DOHH2 (cell line): ENCODE measurements at regions not wholly inside any gene's neighbourhood (a gene's known extent, or its start where the extent isn't known, plus 50 kb on each side); places are given as distances from the start of the nearest gene placed in this dataset.

Experiments
- H3F3A ChIP-seq: fragments of 200-600 bp; sonication (generic), shearing (Covaris generic); 2 replicates; pipeline ENCODE4 v1.6.0; 2016; ENCODE audit warnings: antibody characterized with exemption, mild to moderate bottlenecking; ENCODE audit not compliant: control insufficient read depth, insufficient read depth
- H3K27ac ChIP-seq: fragments of 200-600 bp; sonication (generic); 2 replicates; pipeline ENCODE4 v1.5.1; 2014; ENCODE audit warnings: low read depth, mild to moderate bottlenecking, low read length, moderate library complexity
- H3K27me3 ChIP-seq: fragments of 200-600 bp; sonication (generic); 2 replicates; pipeline ENCODE4 v1.6.1; 2014; ENCODE audit warnings: mild to moderate bottlenecking, low read length, mixed read lengths; ENCODE audit not compliant: control insufficient read depth
- H3K36me3 ChIP-seq: fragments of 200-600 bp; sonication (generic); 2 replicates; pipeline ENCODE4 v1.6.1; 2014; ENCODE audit warnings: mild to moderate bottlenecking, low read length, moderate library complexity, mixed read lengths; ENCODE audit not compliant: control insufficient read depth
- H3K4me1 ChIP-seq: fragments of 200-600 bp; sonication (generic); 2 replicates; pipeline ENCODE4 v1.6.1; 2014; ENCODE audit warnings: mild to moderate bottlenecking, low read length, mixed read lengths; ENCODE audit not compliant: control insufficient read depth
- H3K4me2 ChIP-seq: fragments of 200-600 bp; sonication (generic); 2 replicates; pipeline ENCODE4 v1.6.0; 2014; ENCODE audit warnings: mild to moderate bottlenecking, low read length, moderate library complexity
- H3K4me3 ChIP-seq: fragments of 200-600 bp; sonication (generic); 2 replicates; pipeline ENCODE4 v1.5.1; 2014; ENCODE audit warnings: mild to moderate bottlenecking, low read length, mixed read lengths
- H3K79me2 ChIP-seq: fragments of 200-600 bp; sonication (generic); 2 replicates; pipeline ENCODE4 v1.6.1; 2014; ENCODE audit warnings: mild to moderate bottlenecking, low read length, mixed read lengths; ENCODE audit not compliant: control insufficient read depth
- H3K9me2 ChIP-seq: fragments of 200-600 bp; sonication (generic); replicated peaks from 2 replicates; pipeline ENCODE4 v1.6.1; 2014; ENCODE audit warnings: mild to moderate bottlenecking, low read length, mixed read lengths; ENCODE audit not compliant: control insufficient read depth
- H3K9me3 ChIP-seq: fragments of 200-600 bp; sonication (generic); 2 replicates; pipeline ENCODE4 v1.6.1; 2014; ENCODE audit warnings: antibody characterized with exemption, low read length, mixed read lengths; ENCODE audit not compliant: control insufficient read depth, insufficient read depth
- H4K20me1 ChIP-seq: fragments of 200-600 bp; sonication (generic); 2 replicates; pipeline ENCODE4 v1.6.0; 2014; ENCODE audit warnings: low read depth, mild to moderate bottlenecking, antibody characterized with exemption, low read length, moderate library complexity; ENCODE audit not compliant: control insufficient read depth, insufficient read depth
- CTCF ChIP-seq: fragments of 200-600 bp; sonication (generic); IDR thresholded peaks from one replicate; pipeline ENCODE4 v1.5.1; 2014; ENCODE audit warnings: antibody characterized with exemption, mild to moderate bottlenecking, low read depth, low read length; ENCODE audit not compliant: poor library complexity, severe bottlenecking
- EZH2phosphoT487 ChIP-seq: fragments of 200-600 bp; sonication (generic); IDR thresholded peaks from 2 replicates; pipeline ENCODE4 v1.6.1; 2017; ENCODE audit warnings: borderline replicate concordance, mild to moderate bottlenecking, antibody characterized with exemption, low read length, moderate library complexity, mixed read lengths

GRCh38 chr16:51936846-51937245 lies 610.1 kb downstream of the TOX3 start:
- no peak overlapping the region for H3K4me3 ChIP-seq
- no peaks in the 10 kb centered on the region for H3K9me2 ChIP-seq
- no peaks in the 10 kb centered on the region for H3K27me3 ChIP-seq
- no peak overlapping the region for H3K4me2 ChIP-seq
- TF ChIP-seq EZH2phosphoT487: no peak
- TF ChIP-seq CTCF: no peak
- H3K9me3 ChIP-seq: no peaks in the 10 kb centered on the region
- no peaks in the 10 kb centered on the region for H3K36me3 ChIP-seq
- no peaks in the 10 kb centered on the region for H3F3A ChIP-seq
- H4K20me1 ChIP-seq: no peaks in the 10 kb centered on the region
- no peak overlapping the region for H3K27ac ChIP-seq
- no peaks in the 10 kb centered on the region for H3K79me2 ChIP-seq
- H3K4me1 ChIP-seq: no peaks in the 10 kb centered on the region

GRCh38 chr16:51932317-51932716 lies 614.6 kb downstream of the TOX3 start:
- no peak for TF ChIP-seq CTCF
- no peak for TF ChIP-seq EZH2phosphoT487
- Histone ChIP-seq H3K4me3 (no peak overlapping the region), H3K9me3 (no peaks in the 10 kb centered on the region), H3K27ac (no peak overlapping the region), H3K4me1 (no peaks in the 10 kb centered on the region), H3K36me3 (no peaks in the 10 kb centered on the region), H3K9me2 (no peaks in the 10 kb centered on the region), H3K79me2 (no peaks in the 10 kb centered on the region), H4K20me1 (no peaks in the 10 kb centered on the region), H3K4me2 (no peak overlapping the region), H3F3A (no peaks in the 10 kb centered on the region), H3K27me3 (no peaks in the 10 kb centered on the region)

- H4K20me1 ChIP-seq: no peaks in the 10 kb centered on the region
- no peak overlapping the region for H3K4me2 ChIP-seq
- H3K79me2 ChIP-seq: no peaks in the 10 kb centered on the region
- no peaks in the 10 kb centered on the region for H3K4me1 ChIP-seq
- no peak overlapping the region for H3K27ac ChIP-seq
- no peaks in the 10 kb centered on the region for H3K9me2 ChIP-seq
- no peaks in the 10 kb centered on the region for H3K27me3 ChIP-seq
- H3K4me3 ChIP-seq: no peak overlapping the region
- no peaks in the 10 kb centered on the region for H3K9me3 ChIP-seq
- H3K36me3 ChIP-seq: no peaks in the 10 kb centered on the region
- TF ChIP-seq CTCF (no peak), EZH2phosphoT487 (no peak)
- no peaks in the 10 kb centered on the region for H3F3A ChIP-seq
Observed at GRCh38 chr16:51931653-51932052, 615.3 kb downstream of the TOX3 start.

- no peaks in the 10 kb centered on the region for H3K9me3 ChIP-seq
- H3K4me1 ChIP-seq: no peaks in the 10 kb centered on the region
- no peak overlapping the region for H3K4me3 ChIP-seq
- no peaks in the 10 kb centered on the region for H3K79me2 ChIP-seq
- H3K4me2 ChIP-seq: no peak overlapping the region
- TF ChIP-seq CTCF: no peak
- TF ChIP-seq EZH2phosphoT487: no peak
- no peaks in the 10 kb centered on the region for H3K27me3 ChIP-seq
- H3K27ac ChIP-seq: no peak overlapping the region
- H4K20me1 ChIP-seq: no peaks in the 10 kb centered on the region
- H3K9me2 ChIP-seq: no peaks in the 10 kb centered on the region
- H3K36me3 ChIP-seq: no peaks in the 10 kb centered on the region
- H3F3A ChIP-seq: no peaks in the 10 kb centered on the region
Observed at GRCh38 chr16:51924744-51925143, 622.2 kb downstream of the TOX3 start.
